Dermis blood vessel endothelial cell (primary cell): ENCODE measurements at regions not wholly inside any gene's neighbourhood (a gene's known extent, or its start where the extent isn't known, plus 50 kb on each side); places are given as distances from the start of the nearest gene placed in this dataset.
A peak's percentile ranks its signal among the peaks of the same experiment; 100 is the strongest.

ENCODE experiments used
- DNase-seq: peaks from one replicate; pipeline ENCODE4 v3.0.0; 2010

DNA sequence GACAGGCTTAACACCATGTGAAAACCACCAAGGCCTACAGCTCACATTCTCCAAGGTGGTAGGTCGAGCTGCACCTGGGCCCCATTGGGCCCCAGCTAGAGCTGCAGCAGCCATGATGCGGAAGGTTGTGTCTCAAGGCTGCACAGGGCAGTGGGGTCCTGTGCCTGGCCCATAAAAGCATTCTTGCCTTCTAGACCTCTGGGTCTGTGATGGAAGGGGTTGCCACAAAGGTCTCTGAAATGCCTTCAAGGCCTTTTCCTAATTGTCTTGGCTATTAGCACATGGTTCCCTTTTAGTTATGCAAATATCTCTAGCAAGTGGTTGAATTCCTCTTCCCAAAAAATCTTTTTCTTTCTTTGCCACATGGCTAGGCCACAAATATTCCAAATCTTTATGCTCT, 52.5 kb upstream of the C11orf58 start:
- no peak for DNase-seq

DNA sequence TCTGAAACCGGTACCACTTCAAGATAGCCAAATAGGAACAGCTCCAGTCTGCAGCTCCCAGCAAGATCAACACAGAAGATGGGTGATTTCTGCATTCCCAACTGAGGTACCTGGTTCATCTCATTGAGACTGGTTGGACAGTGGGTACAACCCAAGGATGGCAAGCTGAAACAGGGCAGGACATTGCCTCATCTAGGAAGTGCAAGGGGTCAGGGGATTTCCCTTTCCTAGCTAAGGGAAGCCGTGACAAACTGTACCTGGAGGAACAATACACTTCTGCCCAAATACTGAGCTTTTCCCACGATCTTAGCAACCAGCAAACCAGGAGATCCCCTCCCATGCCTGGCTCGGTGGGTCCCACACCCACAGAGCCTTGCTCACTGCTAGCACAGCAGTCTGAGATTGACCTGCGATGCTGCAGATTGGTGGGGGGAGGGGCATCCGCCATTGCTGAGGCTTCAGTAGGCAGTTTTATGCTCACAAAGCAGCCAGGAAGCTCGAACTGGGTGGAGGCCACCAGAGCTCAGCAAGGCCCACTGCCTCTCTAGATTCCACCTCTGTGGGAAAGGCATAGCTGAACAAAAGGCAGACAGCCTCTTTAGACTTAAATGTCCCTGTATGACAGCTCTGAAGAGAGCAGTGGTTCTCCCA, 59.9 kb upstream of the C11orf58 start:
- DNase-seq, result no peak

- DNase-seq, result no peak
Observed at GRCh38 chr11:16669799-16670415, 68.5 kb upstream of the C11orf58 start.

- DNase-seq, result peak; percentile 41
Observed at GRCh38 chr11:16632295-16633200, 105.9 kb upstream of the C11orf58 start.

DNA sequence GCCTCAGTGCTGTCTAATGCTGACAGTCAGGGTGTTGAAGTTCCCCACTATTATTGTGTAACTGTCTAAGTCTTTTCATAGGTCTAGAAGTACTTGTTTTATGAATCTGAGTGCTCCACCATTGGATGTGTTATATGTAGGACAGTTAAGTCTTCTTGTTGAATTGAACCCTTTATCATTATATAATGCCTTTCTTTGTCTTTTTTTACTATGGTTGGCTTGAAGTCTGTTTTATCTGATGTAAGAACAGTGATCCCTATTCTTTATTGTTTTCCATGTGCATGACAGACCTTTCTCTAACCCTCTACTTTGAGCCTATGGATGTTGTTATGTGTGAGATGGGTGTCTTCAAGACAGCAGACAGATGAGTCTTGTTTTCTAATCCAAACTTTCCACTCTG, 107.8 kb upstream of the C11orf58 start:
- no peak for DNase-seq

DNA sequence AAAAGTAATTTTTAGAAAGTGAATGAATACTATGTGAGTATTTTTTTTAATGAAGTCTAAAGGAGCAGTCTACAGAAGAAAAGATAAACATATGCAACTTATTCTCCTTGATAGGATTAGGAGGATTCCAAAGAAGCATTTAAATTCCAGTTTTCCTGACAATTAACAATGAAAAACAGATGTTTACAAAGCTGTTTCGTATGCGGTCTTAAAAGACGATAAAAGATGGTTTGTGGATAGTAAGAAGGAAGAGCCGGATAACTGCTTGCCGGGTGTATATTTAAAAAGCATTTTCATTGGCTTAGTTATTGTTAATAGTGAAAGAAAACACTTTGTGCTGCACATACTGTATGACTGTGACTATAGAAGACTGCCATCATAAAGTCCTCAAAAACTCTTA, 120.0 kb upstream of the C11orf58 start:
- DNase-seq, result no peak

- no peak for DNase-seq
Observed at GRCh38 chr11:16615480-16615879, 123.0 kb upstream of the C11orf58 start.

GRCh38 chr11:16613512-16614381, 124.7 kb upstream of the C11orf58 start:
- DNase-seq, result peak; percentile 89

GRCh38 chr11:16613262-16613511, 125.3 kb upstream of the C11orf58 start:
- no peak for DNase-seq

DNA sequence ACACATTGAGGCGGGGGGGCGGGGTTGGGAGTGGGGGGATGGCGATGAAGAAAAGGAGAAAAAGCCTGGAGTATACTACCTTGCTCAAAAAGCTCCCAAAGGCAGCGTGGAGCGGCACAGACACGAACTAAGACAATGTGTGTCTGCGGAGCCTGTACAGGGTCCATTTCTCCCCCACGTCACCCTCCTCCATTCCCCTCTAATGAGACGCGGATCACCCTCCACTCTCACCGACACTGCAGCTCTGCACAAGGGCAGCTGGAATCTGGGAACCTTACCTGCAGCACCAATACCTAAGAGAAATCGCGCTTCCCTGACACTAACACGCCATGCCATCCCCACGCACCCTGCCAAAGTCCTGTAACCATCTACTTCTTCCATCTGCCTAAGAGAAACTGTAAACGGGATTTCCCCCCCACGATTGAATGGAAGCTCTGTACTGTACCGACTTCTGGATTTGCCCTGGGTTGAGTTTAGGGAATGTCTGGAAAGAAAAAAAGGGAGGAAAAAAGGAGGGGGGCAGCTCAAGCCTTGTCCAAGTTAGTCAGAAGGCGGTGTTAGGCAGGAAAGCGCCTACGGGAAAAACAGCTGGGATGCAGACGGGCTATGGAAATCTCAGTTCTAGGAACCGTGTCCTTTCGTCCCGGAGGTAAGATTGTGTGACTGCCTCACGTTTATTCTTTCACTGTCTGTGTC, 125.7 kb upstream of the C11orf58 start:
- DNase-seq, result peak; percentile 8

DNA sequence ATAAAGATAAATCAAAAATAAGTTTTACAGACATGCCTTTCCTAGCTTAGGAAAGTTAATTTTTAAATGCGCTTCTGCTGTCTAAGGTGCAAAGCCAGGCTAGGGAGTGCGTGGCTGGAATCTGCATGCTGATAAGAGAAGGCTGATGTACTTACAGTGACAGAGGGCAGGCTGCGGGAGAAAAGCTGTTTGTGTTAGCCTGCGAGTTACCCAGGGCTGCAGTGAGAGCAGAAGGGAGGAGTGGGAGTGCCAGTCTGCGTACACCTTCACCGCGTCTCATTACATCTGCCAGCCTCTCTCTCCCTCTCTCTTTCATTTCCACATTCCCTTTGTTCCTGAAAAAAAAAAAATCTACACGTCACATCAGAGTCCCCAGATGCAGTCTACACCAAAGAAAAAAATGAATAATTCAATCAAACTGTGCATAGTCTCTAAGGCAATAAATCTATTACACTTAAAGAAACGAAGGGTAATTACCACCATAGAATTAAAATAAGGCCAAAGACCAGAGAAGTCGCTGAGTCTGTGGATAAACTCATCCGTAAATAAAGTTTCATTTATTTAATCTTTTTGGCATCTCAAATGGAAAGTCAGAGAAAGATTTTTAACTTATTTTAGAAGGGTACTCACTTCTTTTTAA, 126.4 kb upstream of the C11orf58 start:
- DNase-seq, result peak; percentile 2

DNA sequence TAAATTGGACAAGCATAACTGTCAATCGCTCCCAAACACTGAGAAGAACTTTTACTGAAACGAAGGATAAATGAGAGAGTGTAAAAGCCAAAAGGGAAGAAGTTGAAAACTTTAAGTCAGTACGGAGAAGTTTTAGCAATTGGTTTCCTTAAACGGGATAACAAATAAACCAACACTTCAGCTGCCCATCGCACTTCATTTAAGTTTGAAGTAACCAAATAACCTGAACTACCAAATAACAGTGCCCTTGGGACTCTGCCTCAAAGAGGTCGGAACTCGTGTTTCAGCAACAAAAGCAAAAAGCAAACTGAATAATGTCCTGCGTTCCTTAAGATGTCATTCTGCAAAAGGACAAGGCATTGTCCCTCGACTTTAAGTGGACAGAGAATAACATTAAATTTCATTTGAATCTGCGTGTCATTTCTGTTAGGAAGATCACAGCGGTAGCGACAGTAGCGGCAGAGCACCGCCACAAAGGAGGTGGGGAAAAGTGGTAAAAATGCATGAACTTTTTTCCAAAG, 127.0 kb upstream of the C11orf58 start:
- DNase-seq, result no peak

- no peak for DNase-seq
Observed at GRCh38 chr11:16610738-16611388, 127.6 kb upstream of the C11orf58 start.

GRCh38 chr11:16610213-16610737, 128.2 kb upstream of the C11orf58 start:
- no peak for DNase-seq

DNA sequence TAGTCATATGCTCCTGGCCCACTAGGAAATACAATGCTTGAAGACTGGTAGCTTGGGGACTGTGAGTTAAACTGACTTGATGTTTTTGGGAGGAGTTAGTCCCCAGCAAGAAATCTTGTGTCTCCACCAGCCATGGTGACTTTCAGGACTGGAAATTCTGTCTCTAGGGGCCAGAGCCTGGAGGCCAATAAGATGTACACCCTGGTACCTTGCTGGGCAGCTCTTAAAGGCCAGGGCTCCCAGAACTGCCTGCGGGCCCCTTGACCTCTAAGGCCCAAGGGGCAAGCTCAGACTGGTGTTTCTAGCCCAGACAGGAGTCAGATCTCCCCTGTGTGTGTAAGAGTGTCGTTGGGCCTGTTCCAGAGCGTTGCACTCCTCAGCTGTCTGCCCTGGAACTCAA, 128.7 kb upstream of the C11orf58 start:
- no peak for DNase-seq

- DNase-seq, result peak; percentile 40
Observed at GRCh38 chr11:16607675-16608644, 130.5 kb upstream of the C11orf58 start.

GRCh38 chr11:16606784-16607674, 131.4 kb upstream of the C11orf58 start:
- peak; percentile 6 for DNase-seq
